ENCODE measurements at regions not wholly inside any gene's neighbourhood (a gene's known extent, or its start where the extent isn't known, plus 50 kb on each side); places are given as distances from the start of the nearest gene placed in this dataset.

DNA sequence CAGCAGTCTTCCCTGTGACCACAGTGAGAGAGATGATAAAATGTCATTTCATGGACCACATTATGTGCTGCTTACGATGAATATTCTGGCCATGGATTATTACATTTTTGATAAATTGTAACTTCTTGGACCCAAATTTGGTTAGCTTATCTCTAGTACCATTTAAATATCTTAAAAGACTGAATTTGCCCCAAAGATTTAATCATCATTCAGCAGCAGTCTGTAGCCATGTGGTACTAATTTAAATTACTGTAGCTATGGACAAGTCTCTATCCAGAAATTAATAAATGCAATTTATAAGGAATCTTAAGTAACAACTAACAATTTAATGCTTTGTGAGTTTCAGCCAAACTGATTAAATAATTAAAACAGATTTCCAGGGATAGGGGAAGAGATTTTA, 644.9 kb upstream of the FANCL start (continued):
- TF ChIP-seq, protein P1, sequence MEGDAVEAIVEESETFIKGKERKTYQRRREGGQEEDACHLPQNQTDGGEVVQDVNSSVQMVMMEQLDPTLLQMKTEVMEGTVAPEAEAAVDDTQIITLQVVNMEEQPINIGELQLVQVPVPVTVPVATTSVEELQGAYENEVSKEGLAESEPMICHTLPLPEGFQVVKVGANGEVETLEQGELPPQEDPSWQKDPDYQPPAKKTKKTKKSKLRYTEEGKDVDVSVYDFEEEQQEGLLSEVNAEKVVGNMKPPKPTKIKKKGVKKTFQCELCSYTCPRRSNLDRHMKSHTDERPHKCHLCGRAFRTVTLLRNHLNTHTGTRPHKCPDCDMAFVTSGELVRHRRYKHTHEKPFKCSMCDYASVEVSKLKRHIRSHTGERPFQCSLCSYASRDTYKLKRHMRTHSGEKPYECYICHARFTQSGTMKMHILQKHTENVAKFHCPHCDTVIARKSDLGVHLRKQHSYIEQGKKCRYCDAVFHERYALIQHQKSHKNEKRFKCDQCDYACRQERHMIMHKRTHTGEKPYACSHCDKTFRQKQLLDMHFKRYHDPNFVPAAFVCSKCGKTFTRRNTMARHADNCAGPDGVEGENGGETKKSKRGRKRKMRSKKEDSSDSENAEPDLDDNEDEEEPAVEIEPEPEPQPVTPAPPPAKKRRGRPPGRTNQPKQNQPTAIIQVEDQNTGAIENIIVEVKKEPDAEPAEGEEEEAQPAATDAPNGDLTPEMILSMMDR (IDR thresholded peaks at IDR 0.05; ENCODE audit: control extremely low read depth in 1 of 3, insufficient read depth in 1 of 3, low read depth in 1 of 3, low read length in 3 of 3): no peak
